ENCODE measurements at regions not wholly inside any gene's neighbourhood (a gene's known extent, or its start where the extent isn't known, plus 50 kb on each side); places are given as distances from the start of the nearest gene placed in this dataset.

DNA sequence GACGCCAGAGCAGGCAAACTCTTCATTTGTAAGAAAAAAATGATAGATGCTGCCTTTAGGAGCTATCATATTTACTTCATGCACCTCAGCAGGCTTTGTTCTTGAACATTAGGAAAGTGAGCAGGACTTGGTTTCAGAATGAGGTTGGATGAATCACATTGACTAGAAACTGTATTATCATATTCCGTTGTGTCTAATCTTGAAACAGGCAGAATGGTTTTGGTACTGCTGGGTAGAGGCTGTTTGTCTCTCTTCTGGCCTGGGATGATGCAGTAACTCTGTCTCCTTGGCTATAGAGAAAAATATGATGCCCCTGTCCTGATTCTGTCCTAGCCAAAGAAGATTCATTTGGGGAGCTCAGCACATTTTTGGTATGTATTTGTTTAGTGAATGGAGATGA lies 344.2 kb upstream of the GRM7 start:
- no peak for DNase-seq

DNA sequence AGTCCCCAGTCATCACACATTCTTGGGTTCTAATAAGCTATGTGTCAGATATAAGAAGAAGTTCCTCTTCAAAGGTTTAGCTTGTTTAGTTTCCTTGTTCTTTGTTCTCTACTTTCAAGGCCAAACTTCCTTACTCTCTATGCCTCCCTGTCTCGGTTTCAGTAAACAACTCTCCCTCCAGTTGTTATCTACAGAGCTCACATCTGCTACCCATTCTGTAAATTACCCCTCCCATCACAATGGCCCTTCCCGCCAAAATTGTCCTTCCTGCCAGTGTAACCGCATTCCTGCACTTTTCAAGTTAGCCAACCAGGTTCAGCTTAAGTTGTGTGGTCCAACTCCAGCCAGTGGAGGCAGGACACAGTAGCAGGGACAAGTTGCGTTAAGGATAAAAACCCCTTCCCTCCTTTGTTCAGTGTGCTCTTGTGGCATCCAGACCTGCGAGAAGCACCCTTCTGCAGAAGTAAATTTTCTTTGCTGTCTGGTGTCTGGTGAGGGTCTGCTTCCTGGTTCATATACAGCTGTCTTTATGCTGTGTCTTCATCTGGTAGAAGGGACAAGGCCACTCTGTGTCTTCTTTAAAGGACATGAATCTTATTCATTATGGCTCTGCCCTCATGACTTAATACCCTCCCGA lies 342.1 kb upstream of the GRM7 start:
- DNase-seq, result no peak

DNA sequence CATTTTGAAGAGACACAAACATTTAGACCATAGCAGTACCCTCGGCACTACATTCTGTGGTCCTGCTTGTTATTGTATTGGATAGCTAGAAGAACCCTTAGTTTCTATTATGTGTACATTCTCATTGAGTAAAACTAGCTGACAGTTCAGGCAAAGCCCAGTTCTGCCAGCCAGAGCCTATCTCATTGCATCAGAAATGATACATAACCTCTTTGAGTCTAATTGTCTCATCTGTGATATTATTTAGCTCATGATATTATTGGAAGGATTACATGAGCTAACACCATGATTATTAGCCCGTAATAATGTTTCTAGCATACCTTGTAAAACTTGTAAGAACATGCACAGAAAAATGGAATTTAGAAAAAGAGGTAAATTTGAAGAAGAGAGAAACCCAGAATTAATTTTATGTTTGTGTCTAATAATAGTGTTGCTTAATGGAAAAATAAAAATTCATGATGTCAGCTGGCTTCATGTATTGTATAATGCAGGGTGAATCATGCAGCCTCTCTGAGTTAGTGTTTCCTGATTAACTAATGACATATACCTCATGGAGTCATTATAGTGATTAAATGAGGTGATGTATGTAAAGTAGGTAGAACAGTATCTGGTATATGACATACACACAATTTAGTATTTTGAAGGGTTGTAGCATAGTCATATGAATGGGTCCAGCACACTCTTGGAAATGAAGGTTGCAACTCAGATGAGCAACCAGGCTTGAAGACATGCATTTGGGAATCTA lies 339.4 kb upstream of the GRM7 start:
- DNase-seq, result no peak

DNA sequence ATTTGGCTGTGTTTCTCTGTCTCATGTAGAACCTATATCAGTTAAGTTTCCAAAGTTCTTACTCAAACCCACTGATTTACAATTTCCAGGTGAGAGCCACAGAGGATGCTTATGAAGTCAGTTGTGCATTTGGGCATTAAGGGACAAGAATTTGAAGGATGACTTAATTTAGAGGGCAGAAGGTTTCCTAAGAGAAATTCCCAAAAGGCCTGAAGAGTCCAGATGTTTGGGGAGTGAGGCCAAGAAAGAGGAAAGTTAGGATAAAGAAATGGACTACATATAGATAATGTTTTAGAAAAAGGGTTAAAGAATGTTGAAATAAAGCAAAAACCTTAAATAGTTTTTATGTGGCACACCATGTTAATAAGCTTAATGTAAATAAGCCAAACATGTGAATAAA lies 338.7 kb upstream of the GRM7 start:
- no peak for DNase-seq

DNA sequence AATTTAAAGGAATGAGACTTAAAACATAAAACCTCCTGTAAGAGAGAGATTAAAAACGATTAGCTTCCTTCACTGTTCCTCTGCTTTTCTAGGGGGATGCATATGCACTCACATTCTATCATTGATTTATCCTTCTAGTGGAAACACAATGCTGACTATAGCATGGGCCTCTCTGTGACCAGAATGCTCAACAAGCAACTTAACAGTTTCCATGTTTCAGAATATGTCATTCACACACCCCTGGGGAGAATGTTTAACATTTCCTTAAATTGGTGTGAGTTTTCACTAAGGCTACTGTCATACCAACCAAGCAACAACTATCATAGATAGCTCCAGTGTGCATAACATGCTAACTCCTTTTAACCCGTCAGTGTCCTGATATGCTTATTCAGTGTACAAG lies 337.9 kb upstream of the GRM7 start:
- DNase-seq, result no peak

DNA sequence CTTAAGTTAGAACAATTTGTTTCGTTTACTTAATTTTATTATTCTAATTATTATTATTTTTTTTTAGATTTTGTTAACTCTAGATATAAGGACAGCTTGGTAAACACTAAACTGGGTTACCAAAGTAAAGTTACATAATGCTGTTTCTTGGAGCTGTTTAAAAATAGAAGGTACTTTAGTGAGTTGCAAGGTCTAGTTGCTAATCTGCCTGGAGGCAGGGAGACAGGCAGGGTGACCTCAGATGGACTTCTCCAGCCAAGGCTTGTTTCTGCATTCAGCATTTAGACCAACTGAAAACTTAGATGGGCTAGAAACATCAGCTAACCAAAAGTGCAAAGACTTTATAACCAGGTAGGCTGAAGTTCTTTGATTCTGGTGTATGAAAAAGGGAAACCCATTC lies 336.4 kb upstream of the GRM7 start:
- no peak for DNase-seq

DNA sequence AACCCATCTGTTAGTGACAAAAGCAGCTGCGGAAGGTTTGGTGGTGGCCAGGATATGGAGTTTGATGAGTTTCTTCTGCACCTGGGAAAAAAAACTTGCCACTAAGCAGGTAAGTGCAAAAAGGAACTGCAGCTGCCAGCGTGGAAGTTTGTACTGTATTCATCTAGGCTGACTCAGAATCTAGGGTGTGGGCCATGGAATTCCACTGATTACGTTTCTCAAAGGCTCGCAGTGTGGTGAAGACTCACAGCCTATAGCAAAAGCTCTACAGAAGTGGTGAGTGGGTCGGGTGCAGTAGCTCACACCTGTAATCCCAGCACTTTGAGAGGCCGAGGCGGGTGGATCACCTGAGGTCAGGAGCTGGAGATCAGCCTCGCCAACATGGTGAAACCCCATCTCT lies 334.6 kb upstream of the GRM7 start:
- no peak for DNase-seq

DNA sequence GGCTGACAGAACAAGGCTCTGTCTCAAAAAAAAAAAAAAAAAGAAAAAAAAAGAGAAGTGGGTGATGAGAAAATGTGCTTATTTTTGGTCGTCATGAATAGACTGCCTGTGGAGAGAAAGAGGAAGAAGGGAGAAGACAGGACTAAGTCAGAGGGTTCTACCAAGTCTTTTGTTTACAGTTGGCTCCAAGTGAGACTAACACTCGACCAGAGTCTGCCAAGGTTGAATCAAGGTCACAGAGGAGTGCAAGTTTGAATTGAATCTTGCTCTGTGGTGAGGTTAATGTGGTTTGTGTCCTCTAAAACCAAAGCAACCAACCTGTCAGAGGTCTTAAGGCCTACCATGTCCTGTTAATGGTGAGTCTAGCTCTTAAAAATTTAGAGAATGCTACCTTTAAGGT lies 334.1 kb upstream of the GRM7 start:
- no peak for DNase-seq

DNA sequence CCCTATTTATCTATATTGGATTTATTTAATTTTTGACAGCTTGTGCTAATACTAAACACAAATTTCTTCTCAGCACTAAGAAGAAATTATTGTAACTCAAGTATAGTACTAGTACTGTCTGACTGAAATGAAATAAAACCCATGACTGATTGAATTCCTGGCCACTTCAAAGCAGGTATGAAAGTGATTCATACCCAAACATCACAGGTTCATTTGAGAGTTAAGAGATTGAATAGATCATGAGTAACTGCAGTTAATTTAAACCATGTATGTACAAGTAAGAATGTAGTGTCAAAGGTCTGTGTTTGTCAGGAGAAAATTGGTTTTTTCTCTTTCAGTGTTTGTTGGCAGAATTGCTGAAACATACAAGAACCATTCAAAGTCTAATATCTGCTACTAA lies 332.0 kb upstream of the GRM7 start:
- DNase-seq, result no peak

DNA sequence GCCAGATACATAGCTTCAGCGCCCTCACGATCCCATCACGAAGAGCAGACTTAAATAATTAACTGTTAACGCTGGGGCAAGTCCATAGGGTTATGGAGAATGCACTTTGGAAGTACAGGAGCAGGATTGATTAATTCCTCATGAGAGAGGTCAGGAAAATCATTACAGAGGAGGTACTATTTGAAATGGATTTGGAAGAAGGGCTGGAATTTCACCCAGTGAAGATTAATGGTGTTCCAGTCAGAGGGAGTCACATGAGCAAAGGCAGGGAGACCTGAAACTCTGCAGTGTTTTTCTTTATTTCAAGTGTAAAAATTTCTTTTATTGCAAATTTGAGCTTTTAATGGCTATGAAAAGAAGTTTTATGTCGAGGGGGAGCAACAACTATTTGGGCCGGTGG lies 329.8 kb upstream of the GRM7 start:
- DNase-seq, result no peak

DNA sequence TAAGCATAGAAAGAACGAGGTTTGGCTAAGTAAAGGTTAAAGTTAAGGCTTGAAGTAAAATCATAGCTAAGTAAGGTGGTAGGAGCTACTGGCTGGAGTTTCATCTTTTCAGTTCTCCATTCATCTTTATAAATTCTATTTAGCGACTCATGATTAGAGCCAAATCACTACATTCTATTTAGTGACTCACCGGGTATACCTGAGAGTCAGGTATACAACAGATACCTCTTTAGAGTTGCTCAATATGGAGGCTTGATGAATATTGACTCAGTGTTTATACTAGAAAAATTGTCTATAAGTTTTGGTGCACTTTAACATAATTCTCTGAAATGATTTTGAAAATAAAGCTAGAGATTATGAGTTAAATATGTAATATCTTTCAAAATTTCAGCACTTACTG lies 328.8 kb upstream of the GRM7 start:
- no peak for DNase-seq

DNA sequence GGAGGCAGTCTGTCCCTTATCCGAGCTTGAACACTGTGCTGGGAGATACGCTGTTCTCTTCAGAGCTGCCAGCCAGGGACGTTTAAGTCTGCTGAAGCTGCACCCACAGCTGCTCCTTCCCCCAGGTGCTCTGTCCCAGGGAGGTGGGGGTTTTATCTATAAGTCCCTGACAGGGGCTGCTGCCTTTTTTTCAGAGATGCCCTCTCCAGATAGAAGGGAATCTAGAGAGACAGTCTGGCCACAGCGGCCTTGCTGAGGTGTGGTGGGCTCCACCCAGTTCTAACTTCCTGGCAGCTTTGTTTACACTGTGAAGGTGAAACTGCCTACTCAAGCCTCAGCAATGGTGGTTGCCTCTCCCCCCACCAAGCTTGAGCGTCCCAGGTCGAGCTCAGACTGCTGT lies 319.9 kb upstream of the GRM7 start:
- no peak for DNase-seq

DNA sequence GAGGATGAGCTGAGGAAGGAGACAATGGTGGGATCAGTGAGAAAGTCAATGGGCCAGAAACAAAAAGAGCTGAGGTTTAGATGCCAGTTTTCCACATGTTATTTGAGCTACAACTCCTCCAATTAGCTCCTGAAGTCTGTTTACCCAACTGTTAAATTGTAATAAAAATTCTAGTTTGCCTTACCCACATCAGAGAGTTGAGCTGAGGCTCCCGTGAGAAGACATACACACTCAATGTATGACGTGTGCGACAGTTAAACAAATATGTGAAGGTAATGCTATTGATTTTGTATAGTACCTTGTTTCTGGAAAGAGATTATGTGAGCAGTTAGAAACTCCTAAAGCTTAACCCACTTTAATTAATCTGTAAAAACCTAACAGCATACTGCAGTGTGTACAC lies 318.1 kb upstream of the GRM7 start:
- no peak for DNase-seq

DNA sequence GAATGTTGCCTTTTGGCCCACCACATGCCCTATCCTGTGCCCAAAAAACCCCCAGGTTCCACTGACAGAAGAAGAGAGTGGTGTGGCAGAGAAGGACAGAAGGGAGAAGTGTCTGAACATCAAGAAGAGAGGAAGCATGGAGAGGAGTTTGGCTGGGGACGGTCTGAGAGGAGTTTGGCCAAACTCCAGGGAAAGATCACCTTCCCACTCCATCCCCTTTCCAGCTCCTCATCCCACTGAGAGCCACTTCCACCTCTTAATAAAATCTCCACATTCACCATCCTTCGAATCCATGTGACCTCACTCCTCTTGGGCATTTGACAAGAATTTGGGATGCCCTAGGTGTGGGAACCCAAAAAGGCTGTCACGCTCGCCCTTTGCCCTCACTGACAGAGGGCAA lies 311.6 kb upstream of the GRM7 start:
- DNase-seq, result no peak

DNA sequence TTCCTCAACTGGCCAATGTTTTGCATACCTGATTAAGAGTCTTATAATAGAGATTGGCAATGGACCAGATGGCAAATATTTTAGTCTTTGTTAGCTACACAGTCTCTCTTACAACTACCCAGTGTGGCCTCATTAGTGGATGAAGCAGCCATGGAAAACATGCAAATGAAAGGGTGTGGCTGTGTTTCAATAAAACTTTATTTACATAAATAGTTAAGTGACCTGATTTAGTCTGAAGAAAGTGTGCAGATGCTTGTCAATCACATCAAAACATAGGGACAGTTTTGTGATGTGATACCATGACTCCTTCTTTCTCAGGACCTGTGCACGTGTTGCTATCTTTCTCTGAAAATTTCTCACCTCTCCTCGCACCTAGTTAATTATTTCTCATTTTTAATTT lies 309.8 kb upstream of the GRM7 start:
- no peak for DNase-seq

DNA sequence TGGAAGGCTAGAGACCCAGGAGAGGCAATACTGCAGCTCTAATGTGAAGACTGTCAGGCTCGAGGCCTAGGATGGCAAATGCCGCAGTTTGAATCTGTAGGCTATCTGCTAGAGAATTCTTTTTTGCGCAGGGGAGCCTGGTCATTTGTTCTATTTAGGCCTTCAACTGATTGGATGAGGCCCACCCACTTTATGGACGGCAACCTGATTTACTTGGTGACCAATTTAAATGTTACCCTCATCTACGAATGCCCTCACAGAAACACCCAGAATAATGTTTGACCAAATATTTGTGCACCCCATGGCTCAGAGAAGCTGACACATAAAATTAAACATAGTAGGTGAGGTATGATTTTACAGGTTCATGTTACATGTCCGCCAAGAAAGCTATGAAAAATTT lies 300.7 kb upstream of the GRM7 start:
- DNase-seq, result no peak

DNA sequence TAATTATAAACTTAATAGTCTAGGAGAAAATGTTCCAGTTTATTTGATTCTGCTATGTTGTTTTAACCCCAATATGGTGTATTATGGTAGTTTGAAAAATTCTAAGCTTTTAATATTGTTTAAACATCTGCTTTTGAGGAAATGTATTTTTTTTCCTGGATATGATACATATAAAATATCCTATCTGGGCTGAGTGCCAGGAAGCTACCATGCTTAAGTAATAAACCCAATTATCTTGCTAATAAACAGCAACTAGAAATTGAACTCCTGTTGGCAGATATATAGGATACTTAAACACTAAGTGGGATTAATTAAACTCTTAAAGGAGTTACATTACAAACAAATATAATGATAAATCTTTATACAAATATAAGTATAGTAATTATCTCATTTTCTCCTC lies 293.7 kb upstream of the GRM7 start:
- DNase-seq, result no peak

DNA sequence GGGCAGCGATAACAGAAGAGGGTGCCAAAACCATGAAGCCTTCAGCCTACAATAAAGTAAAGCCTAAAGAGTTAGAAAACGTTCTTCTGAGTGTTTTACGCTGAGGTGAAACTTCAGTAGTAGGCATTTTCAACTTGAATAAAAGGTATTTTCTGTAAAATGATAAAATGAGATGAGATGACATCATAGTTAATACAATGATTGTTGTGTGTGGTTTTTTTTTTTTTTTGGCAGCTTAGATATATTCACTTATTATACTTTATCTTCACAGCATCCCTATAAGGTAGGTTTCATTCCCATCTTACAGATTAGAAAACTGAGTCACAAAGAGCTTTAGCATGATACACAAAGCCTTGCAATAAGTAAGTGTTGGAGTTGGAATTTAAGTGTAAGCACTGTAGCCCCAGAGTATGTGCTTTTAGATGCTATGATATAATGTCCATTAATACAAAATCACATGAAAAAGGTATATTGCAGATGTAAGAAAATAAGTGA lies 291.9 kb upstream of the GRM7 start:
- DNase-seq, result no peak

DNA sequence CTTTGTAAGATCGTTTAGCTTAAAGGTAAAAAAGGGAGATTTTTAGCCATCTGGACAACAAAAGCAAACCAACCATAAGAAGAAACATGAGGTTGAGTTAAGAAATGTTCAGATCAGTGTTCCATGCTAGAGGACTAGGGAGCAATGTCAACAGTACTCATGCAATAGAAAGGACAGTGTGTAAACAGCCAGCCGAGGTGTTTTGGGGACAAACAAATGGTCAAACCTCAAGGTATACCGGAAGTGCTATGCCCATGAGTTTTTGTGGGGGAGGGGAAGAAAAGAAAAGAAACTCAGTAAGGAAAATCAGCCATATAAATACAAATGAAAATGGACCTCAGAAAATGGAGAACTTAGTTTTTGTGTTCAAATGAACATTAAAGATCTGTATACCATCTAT lies 289.5 kb upstream of the GRM7 start:
- DNase-seq, result no peak

DNA sequence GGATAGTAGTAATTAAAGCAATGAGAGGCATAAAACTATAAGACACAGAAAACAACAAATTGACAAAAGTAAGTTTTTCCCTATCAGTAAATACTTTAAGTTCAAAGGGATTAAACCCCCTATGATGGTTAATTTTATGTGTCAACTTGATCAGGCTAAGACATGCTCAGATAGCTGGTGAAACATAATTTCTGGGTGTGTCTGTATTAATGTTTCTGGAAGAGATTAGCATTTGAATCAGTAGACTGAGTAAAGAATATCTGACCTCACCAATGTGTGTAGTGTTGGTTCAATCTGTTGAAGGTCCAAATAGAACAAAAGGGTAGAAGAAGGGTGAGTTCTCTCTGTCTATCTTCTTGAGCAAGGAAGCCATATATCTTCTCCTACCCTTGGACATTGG lies 283.3 kb upstream of the GRM7 start:
- no peak for DNase-seq

DNA sequence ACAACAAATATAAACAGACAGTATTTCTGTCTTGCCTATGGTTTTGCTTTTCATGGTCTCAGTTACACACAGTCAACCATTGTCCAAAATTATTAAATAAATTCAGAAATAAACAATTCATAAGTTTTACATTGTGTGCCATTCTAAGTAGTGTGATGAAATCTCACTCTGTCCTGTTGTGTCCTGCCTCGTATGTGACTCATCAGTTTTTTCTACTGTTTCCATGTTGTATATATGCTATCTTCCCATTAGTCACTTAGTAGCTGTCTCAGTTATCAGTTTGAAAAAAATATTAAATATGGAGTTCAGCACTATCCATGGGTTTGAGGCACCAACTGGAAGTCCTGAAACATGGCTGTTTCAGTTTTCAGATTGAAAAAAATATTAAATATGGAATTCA lies 282.4 kb upstream of the GRM7 start:
- DNase-seq, result no peak

DNA sequence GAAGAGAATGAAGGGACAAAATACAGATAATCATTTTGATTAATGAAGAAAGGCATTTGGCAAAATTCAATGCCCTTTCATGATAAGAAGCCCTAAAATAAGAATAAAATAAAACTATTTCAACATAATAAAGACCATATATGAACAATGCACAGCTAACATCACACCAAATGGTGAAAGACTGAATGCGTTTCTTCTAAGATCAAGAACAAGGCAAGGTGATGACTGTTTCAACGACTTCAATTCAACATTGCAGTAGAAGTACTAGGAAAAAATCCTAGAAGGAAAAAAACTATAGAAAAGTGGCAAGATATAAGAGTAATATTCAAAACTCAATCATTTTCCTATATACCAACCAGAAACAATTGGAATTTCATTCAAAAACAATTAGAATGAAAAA lies 280.1 kb upstream of the GRM7 start:
- no peak for DNase-seq

DNA sequence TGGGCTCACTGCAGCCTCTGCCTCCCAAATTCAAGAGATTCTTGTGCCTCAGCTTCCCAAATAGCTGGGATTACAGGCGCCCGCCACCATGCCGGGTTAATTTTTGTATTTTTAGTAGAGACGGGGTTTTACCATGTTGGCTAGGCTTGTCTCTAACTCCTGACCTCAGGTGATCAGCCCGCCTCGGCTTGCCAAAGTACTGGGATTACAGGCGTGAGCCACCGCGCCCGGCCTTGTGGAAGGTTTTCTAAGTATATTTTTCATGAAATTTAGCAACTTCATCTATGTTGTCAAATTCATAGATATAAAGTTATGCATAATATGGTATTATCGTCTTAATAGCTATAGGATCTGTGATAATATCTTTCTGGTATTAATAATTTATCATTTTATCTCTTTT lies 275.6 kb upstream of the GRM7 start:
- DNase-seq, result no peak

DNA sequence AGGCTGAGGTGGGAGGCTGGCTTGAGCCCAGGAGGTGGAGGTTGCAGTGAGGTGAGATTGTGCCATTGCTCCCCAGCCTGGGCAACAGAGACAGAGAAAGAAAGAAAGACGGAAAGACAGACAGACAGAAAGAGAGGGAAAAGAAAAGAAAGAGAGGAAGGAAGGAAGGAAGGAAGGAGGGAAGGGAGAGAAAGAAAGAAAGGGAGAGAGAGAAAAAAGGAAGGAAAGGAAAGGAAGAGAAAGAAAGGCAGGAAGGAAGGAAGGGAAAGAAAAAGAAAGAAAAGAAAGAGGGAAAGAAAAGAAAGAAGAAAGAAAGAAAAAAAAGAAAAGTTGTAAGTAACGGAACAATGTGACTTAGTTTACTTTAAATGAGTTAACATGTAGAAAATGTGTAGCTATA lies 260.7 kb upstream of the GRM7 start:
- no peak for DNase-seq

DNA sequence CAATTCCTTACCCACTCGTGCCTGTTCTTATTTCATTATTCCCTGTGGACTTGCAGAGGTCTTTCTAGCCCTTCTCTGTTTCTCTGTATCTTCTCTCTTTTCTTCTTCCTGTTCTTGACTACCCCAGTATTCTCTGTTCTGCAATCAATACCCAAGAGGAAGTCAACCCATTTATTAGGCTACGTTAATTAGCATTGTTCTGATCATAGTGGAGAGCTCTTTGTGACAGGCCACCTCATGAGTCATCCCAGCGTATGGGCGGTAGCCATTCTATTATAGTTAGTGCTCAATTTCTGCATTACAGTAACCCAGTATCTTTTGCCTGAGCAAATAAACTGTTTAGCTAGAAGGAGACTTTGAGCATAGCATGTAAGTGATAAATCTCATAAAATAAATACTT lies 259.5 kb upstream of the GRM7 start:
- no peak for DNase-seq

Measured in occipital lobe (tissue), 1 donor.